UCSD-AML1 (cell line): ENCODE measurements at regions not wholly inside any gene's neighbourhood (a gene's known extent, or its start where the extent isn't known, plus 50 kb on each side); places are given as distances from the start of the nearest gene placed in this dataset.
A peak's percentile ranks its signal among the peaks of the same experiment; 100 is the strongest.
"Not testable (repeated sequence)": the region's sequence is repeated elsewhere in the genome, so short reads cannot be mapped to it uniquely, and the experiment has no call there.

Experiments
- DNase-seq: peaks from one replicate; lab custom pipeline; 2025; ENCODE audit not compliant: unreplicated experiment; lab: John Stamatoyannopoulos, UW

DNA sequence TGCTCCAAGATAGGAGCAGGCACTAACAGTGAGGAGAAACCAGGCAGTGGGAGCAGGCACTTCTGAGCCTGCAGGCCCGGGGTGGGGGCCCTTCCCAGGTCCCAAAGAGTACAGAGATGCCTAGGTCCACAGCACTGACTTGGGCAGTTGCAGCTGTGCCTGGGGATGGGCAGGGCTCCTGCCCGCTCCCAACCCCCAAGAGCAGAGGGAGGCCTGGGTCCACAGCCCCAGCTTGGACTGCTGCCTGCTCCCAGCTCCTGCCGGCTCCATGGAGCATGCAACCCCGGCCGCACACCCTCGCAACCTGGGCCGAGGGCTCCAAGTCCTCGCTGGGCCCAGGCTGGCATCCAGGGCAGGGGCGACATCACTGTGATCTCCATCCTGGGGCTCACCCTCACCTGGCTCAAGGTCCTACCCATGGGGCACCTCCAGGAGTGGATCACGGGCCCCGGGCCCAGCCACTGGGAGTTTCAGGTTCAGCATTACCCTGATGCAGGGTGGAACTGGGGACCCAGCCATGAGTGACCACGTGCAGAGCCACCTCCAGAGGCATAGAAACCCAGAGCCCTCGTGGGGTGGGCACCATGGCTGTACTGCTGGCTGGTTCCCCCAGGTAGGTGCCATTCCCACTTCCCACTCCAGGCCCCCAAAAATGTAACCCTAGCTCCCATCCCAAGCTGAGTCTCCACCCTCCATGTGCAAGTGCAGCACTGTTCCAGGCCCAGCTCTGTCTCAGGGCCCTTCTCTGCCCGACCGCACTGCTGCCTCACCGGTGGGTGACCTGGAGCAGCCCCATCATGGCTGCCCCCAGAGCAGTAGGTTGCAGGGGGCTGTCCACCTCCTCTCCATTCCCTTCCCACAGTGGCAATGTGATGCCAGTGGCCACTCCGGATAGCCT, 325.6 kb downstream of the NR4A2 start:
- DNase-seq: peak; percentile 3

DNA sequence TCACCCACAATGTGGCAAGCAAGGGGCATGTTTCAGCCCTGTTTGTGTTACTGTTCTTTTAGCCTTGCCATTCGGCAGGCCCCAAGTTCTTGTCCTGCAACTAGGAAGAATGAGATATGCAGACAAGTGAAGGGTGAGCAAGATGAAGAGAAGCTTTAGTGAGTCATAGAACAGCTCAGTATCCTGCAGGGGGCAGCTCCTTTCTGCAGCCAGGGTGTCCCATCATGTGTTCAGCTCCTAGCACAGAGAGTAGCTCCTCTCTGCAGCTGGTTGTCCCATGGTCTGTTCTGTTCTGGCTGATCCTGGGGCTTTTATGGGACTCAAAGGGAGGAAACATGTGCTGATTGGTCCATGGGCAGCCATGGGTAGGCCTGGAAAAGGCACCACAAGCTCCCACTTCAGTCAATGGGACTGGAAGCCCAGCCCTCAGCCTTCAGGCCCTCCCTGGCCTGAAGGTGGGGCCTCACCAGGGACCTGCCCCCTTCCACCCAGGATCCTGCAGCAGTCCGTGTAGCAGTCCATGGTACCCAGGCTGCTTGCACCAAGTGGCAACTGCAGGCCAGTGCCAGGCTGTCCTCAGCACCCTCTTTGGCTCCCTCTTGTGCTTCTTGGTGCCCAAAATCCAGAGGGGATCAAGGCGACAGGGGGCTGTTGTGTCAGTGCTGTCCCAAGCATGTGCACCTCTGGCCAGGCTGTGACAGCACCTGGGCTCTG, 326.4 kb downstream of the NR4A2 start:
- DNase-seq: peak; percentile 7

DNA sequence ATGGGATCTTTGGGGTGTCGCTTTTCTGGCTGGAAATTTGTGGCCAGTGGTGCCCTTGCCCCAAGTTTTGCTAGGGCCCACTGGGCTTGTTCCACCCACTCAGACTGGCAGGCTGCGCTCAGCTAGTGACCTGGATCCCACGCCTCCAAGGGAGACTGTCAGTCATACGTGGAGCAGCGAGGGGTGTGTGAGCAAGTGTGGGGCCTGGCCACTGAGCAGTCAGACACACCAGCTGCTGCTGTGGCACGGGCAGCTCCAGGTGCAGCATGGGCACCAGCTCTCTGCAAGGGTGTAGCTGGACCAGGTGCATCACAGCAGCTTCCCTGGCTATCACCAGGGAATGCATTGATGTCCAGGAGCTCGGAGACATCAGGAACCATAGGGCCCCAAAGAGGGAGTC, 327.0 kb downstream of the NR4A2 start:
- DNase-seq: no peak

DNA sequence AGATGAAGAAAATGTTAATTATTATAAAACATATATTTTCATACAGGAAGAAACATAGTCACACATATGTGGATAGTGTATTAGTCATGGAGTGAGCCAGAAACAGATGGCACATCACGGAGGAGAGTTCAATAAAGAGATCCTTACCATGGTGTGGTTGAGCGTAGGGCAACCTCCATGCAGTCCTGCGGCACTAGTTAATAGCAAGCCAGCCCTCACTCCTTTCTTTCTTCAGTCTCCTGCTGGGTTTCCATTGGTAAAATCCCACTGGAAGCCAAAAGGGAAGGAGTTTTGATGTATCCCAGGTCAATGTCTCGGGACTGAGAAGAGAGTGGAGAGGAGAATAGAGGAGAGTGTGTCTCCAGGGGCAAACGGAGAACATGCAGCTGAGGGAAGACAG, 328.1 kb downstream of the NR4A2 start:
- no peak for DNase-seq

DNA sequence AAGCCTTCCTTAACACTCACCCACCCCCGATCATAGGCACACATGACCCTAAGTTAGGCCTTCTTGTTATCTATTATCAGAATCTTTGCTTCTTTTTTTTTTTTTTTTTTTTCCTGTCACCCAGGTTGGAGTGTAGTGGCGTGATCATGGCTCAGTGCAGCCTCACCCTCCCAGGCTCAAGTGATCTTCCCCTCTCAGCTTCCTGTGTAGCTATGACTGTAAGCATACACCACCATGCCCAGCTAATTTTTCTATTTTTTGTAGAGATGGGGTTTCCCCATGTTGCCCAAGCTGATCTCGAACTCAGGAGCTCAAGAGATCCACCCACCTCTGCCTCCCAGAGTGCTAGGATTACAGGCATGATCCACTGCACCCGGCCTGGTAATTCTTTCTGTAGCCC, 328.7 kb downstream of the NR4A2 start:
- no peak for DNase-seq

DNA sequence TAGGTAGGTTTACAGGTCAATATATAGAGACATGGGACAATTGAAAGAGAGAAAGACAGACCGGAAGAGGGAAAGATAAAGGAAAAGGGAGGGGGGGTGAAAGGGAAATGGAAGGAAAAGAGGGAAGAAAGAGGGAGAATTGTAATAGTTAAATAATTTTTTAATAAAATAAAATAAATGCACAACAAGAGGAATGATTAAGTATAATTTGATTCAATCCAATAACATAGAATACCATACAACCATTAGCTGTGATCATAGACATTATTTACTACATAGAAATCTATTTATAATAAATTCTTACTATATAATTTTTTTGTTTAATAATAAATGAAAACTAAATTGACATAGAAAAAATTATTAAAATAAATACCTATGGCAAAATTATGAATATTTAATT, 330.7 kb downstream of the NR4A2 start:
- DNase-seq: no peak

DNA sequence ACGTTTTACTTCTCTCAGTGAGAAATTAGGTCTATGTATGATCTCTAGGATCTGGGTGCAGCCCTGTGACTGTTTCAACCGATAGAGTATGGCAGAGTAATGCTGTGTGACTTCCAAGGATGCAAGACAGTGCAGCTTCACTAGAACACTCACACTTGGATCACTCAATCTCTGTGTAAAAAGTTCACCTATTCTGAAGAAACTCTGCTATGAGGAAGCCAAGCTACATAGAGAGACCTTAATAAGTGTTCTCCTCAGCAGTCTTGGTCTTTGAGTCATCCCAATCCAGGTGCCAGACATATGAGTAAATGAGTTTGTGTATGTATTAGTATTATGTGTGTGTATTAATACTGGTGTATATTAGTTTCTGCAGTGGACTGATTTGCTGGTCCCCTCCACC, 335.0 kb downstream of the NR4A2 start:
- DNase-seq: no peak

DNA sequence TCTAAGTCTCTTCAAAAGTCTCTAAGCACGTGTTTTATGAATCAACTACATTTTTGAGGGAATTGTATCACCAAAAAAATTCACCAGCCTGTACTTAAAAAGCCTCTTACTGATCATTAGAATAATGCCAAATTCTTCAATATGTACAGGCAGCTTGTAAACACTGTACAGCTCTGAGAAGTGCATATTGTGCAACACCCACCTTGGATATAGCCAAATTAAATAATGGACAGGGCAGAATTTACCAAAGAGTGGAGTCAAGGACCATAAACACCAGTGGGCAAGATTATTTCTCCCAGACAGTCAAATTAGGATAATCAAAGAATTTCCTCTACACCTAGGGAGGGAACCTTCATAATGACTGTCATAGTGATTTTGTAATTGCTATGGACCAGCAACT, 338.2 kb downstream of the NR4A2 start:
- no peak for DNase-seq

DNA sequence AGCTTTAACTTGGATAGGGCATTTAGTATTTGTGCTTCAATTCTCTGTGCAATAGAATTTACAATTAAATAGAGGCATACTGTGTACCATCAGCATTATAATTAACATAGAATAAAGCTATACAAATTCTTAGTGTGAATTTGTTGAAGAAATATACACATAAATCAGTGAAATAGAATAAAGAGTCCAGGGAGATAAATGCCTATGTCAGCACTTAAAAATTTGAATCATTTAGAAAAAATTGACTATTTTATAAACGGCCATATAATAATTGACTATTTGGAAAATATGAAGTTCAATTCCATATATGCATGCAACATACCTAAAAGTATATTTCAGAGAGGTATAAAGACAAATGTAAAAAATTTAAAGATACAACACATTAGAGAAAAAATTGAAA, 348.7 kb downstream of the NR4A2 start:
- no peak for DNase-seq

DNA sequence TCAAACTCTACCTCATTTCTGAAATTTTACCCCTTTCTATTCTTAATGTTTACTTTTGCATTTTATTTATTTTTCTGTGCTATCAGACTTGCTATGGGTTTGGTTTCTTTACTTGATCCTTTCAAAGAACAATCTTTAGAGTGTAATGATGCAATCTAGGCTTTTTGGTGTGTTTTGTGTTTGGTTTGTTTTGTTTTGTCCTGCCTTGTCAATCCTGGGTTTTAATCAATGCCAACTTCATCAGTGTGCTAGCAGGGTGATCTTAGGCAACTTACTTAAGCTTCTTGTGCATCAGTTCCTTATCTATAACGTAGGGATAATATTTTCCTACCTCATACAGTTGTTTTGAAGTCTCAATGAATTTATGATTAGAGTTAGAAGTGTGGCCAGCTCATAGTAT, 350.4 kb downstream of the NR4A2 start:
- no peak for DNase-seq

DNA sequence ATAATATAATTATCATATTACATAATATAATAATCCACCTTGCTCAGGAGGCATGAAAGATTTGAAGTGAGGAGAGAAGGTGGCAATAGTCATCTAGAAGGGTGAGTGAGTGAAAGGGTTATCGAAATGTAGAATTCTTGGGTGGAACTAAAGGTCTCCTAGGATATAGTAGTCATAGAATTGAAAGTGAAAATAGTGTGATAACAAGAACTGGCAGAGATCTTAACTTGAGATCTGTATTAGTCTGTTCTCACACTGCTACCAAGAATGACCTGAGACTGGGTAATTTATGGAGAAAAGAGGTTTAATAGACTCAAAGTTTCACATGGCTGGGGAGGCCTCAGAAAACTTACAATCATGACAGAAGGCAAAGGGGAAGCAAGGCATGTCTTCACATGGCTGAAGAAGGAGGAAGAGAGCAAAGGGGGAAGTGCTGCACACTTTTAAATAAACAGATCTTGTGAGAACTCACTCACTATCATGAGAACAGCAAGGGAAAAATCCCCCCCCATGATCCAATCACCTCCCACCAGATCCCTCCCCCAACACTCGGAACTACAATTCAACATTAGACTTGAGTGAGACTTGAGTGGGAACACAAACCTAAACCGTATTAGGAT, 351.5 kb downstream of the NR4A2 start:
- DNase-seq: peak; percentile 3

DNA sequence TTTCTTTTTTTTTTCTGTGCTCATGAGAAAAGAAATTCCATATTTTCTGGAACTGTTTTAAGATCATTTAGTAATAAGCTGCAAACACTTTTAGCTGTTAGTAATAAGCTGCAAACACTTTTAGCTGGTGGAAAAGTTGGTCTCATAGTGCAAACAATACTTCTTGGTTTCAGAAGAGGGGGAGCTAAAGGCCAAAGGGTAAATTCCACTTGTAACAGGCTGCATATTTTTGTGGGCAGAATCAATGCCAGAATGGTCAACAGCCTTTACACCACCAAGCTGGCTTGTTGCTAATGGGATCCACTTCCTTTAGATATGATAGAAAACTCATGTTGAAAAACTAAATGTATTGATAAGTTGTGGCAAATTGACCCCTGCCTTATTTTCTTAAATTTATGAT, 356.8 kb downstream of the NR4A2 start:
- DNase-seq: no peak

DNA sequence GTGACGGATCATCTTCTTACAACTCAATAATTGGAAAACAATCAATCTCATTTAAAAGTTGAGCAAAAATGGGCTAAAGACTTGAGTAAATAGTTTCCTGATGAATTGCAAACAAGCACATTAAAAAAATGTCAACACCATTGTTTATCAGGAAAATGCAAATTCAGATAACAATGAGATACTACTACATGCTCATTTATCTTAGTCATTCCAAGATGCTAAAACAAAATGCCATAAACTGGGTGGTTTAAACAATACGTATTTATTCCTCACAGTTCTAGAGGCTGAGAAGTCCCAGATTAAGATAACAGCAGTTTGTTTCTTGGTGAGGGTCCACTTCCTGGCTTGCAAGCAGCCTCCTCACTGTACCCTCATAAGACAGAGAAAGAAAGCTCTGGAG, 359.6 kb downstream of the NR4A2 start:
- no peak for DNase-seq

DNA sequence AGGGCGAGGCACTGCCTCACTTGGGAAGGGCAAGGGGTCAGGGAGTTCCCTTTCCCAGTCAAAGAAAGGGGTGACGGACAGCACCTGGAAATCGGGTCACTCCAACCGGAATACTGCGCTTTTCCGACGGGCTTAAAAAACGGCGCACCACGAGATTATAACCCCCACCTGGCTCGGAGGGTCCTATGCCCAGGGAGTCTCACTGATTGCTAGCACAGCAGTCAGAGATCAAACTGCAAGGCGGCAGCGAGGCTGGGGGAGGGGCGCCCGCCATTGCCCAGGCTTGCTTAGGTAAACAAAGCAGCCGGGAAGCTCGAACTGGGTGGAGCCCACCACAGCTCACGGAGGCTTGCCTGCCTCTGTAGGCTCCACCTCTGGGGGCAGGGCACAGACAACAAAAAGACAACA, 366.5 kb downstream of the NR4A2 start:
- not testable (repeated sequence) for DNase-seq

DNA sequence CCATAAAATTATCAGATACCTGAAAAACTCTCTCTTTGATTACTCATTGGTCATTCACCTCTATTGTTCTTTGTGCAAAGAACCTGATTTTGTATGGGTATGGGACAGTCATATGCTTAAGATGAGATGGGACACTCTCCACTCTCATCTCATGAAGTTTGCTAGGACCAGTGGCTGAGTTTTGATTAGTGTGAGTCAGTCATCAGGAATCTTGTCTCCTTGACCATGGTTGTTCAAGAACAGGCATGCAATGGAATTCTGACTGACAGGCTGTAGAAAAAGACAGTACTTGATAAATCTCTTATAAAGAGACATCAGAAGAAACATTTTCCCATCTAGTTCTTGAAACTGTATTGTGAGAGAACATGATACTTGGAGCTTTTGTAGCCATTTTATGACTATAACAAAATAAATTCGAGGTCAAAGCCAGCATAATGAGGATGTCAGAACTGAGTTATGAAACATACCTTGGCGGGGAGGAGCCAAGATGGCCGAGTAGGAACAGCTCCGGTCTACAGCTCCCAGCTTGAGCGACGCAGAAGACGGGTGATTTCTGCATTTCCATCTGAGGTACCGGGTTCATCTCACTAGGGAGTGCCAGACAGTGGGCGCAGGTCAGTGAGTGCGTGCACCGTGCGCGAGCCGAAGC, 367.0 kb downstream of the NR4A2 start:
- DNase-seq: no peak

DNA sequence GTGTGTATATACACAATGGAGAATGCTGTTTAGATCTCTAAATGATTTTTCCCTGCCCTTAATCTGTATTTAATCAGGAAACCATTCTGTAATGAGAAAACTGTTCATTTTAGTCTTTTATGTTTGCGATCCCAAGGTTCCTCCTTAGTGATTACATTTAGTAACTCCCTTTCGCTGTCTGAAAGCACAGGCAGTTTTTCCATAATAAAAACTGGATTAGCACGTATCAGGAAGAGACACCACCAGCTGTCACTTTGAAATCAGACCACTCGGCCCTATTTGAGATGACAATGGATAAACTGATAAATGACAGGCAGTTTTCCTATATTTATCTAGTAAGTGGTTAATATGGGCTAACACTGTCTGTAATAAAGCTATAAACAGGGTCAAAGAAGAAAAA, 370.9 kb downstream of the NR4A2 start:
- no peak for DNase-seq

DNA sequence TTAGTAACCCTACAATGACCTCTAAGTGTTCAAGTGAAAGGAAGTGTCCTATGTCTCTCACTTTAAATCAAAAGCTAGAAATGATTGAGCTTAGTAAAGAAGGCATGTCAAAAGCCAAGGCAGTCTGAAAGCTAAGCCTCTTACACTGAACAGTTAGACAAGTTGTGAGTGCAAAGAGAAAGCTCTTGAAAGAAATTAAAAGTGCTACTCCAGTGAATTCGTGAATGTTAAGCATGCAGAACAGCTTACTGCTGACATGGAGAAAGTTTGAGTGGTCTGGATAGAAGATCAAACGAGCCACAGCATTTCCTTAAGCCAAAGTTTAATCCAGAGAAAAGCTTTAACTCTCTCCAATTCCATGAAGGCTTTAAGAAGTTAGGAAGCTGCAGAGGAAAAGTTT, 373.7 kb downstream of the NR4A2 start:
- no peak for DNase-seq

DNA sequence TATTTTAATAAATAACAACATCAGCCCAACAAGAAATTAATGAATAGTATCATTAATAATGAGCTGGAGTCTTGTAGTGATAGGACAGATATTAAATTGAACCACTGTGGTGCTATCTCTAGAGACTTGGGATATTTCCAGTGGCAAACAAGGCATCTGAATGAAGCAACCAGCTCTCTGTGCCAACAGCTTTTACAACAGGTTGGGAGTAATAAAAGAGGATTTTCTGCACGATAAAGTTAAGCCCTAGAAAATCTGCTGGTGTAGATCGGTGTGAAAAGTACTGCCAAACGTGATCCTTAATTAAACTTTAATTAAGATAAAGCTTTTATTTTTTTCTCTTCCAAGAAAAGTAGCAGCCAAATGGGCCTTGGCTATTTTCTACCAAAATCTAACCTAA, 385.5 kb downstream of the NR4A2 start:
- no peak for DNase-seq

DNA sequence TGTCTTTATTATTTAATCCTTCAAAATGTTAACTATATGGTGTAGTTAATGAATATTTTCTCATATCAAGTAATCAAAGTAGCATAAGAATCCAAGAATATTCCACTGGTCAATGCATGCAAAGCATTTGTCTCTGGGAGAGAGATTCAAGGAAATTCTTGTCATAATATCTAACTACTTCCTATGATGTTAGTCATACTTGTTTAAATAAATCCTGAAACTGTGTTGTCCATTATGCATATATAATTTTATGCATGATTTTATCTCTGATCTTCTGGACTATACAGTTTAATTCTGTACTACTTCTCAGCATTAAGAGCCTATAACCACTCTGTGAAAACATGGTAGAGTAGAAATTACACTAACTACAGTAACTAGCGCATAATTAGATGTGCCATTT, 388.3 kb downstream of the NR4A2 start:
- DNase-seq: no peak

DNA sequence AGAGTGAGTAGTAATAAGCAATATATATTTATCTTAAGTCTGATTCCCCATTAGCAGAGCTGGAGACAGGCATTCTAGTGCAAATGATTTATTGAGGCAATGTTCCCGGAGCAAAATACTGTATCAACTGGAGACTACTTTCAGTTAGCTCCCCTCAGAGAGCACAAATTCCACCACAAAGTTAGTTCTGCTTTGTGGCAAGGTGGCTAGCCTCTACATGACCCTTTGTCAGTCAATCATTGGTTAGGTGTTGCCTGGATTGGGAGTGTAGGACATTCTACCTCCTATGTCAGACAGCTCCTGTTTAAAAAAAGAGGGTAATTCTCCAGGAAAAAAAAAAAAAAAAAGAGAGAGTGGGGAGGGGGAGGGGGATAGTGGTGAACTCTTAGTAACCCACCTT, 402.2 kb downstream of the NR4A2 start:
- no peak for DNase-seq

DNA sequence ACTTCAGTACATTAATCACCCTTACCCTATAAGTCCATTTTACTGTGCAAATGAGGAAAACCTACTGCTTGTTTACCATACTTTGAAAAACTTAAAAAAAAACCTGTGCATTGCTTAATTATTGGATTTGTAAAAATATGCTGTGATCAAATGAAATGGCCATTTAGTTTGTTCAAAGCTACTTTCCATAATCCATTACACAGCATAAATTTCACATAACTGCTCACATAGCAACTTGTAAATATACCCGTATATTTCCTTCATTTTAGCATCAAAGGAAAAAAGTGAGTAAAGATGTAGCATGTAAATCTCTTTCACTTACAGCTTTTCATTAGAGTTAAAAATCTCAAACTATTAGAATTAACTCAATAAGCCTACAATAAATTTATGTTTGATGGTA, 415.1 kb downstream of the NR4A2 start:
- no peak for DNase-seq

DNA sequence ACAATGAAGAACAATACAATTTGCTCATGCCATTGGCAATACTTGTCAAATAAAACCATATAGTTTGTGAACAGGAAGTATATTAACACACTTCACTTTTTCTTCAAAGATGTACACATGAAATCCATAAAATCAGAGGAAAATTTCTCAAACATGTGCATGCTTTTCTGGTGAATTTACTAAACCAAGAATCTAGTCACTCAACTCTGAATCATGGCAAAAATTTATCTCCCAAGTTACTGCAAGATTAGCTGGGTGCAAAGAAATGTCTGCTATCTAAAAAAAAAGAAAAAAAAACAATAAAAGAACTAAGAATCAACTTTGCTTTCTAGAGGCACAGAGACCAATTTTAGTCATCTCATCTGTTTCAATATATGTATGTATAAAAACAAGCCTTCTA, 419.2 kb downstream of the NR4A2 start:
- no peak for DNase-seq
